GM23248 (cell line): ENCODE measurements at regions not wholly inside any gene's neighbourhood (a gene's known extent, or its start where the extent isn't known, plus 50 kb on each side); places are given as distances from the start of the nearest gene placed in this dataset.

Source experiments
- DNase-seq: peaks from one replicate; pipeline ENCODE4 v3.0.0-alpha.2; 2015
- H2AFZ ChIP-seq: fragments of 200-600 bp; sonication (generic); 2 replicates; pipeline ENCODE4 v1.6.1; 2016; ENCODE audit warnings: antibody characterized with exemption
- H3F3A ChIP-seq: fragments of 200-600 bp; sonication (generic); 2 replicates; pipeline ENCODE4 v1.6.1; 2016; ENCODE audit warnings: mild to moderate bottlenecking, antibody characterized with exemption, mixed run types; ENCODE audit not compliant: insufficient read depth
- H3K27ac ChIP-seq: fragments of 200-600 bp; sonication (generic); 2 replicates; pipeline ENCODE4 v1.5.1; 2016; ENCODE audit warnings: mild to moderate bottlenecking
- H3K27me3 ChIP-seq: fragments of 200-600 bp; sonication (generic); replicated peaks from 2 replicates; pipeline ENCODE4 v1.6.1; 2016; ENCODE audit warnings: mild to moderate bottlenecking; ENCODE audit not compliant: insufficient read depth
- H3K36me3 ChIP-seq: fragments of 200-600 bp; sonication (generic); 2 replicates; pipeline ENCODE4 v1.6.1; 2016; ENCODE audit warnings: low read depth, mild to moderate bottlenecking
- H3K4me1 ChIP-seq: fragments of 200-600 bp; sonication (generic); 2 replicates; pipeline ENCODE4 v1.6.1; 2016; ENCODE audit warnings: mild to moderate bottlenecking; ENCODE audit not compliant: insufficient read depth
- H3K4me2 ChIP-seq: fragments of 200-600 bp; sonication (generic); one replicate; pipeline ENCODE4 v1.6.1; 2016; ENCODE audit warnings: mild to moderate bottlenecking; ENCODE audit not compliant: unreplicated experiment
- H3K4me3 ChIP-seq: fragments of 200-600 bp; sonication (generic); 2 replicates; pipeline ENCODE4 v1.5.1; 2016; ENCODE audit warnings: mild to moderate bottlenecking
- H3K79me2 ChIP-seq: fragments of 200-600 bp; sonication (generic); 2 replicates; pipeline ENCODE4 v1.6.1; 2016; ENCODE audit warnings: mild to moderate bottlenecking; ENCODE audit not compliant: insufficient read depth
- H3K9ac ChIP-seq: fragments of 200-600 bp; sonication (generic); 2 replicates; pipeline ENCODE4 v1.6.1; 2016; ENCODE audit warnings: mild to moderate bottlenecking
- H3K9me2 ChIP-seq: fragments of 200-600 bp; sonication (generic); 2 replicates; pipeline ENCODE4 v1.6.1; 2016; ENCODE audit warnings: mixed run types, mild to moderate bottlenecking, moderate library complexity; ENCODE audit not compliant: insufficient read depth
- H3K9me3 ChIP-seq: fragments of 200-600 bp; sonication (generic); one replicate; pipeline ENCODE4 v1.6.1; 2017; ENCODE audit warnings: low read depth
- H4K20me1 ChIP-seq: fragments of 200-600 bp; sonication (generic); 2 replicates; pipeline ENCODE4 v1.6.0; 2016; ENCODE audit not compliant: insufficient read depth
- EZH2 ChIP-seq: fragments of 200-600 bp; sonication (generic); IDR thresholded peaks from 2 replicates; pipeline ENCODE4 v1.6.1; 2018; ENCODE audit warnings: antibody characterized with exemption, mild to moderate bottlenecking; ENCODE audit not compliant: insufficient read depth, poor library complexity, severe bottlenecking
- EZH2phosphoT487 ChIP-seq: fragments of 200-600 bp; sonication (generic); IDR thresholded peaks from 2 replicates; pipeline ENCODE4 v1.6.1; 2018; ENCODE audit warnings: antibody characterized with exemption, moderate library complexity, mild to moderate bottlenecking, low read depth; ENCODE audit not compliant: insufficient read depth
- WGBS, 2 experiments: methylation state at CpG; one replicate each; pipeline ENCODE4 v1.1.6; 2015 to 2017; ENCODE audit warnings: low lambda C conversion rate in 2 of 2, low coverage in 1 of 2; ENCODE audit errors: missing lambda C conversion rate in 2 of 2; 5-methylcytosine and 5-hydroxymethylcytosine counted together
- in situ Hi-C: fragments of 300-500 bp; cut with MboI; formaldehyde crosslinking; loops from 2 replicates; pipeline ENCODE4 v1.15.0; 2020

- in situ Hi-C loops = no loop called here
- no peaks in the 10 kb centered on the region for H3K36me3 ChIP-seq
- WGBS, 2 experiments = 9 to 23% methylated on average over 1 of the region's 1 CpG
Measured at GRCh38 chrX:19270727-19271126, 73.0 kb upstream of the PDHA1 start.

GRCh38 chrX:19272452-19272851 lies 71.3 kb upstream of the PDHA1 start:
- in situ Hi-C loops = no loop called here
- Histone ChIP-seq H3K4me1 (no peaks in the 10 kb centered on the region), H3K9me2 (no peaks in the 10 kb centered on the region), H3K36me3 (no peaks in the 10 kb centered on the region), H3K4me2 (no peak overlapping the region), H3K9ac (no peak overlapping the region), H2AFZ (no peak overlapping the region), H3K9me3 (no peaks in the 10 kb centered on the region), H3K27me3 (no peaks in the 10 kb centered on the region), H3K79me2 (no peaks in the 10 kb centered on the region), H3K27ac (no peak overlapping the region), H3F3A (no peaks in the 10 kb centered on the region), H3K4me3 (no peak overlapping the region), H4K20me1 (no peaks in the 10 kb centered on the region)
- peak; percentile 6 for DNase-seq
- TF ChIP-seq EZH2 (no peak), EZH2phosphoT487 (no peak)
- 29 to 35% methylated on average over 2 of the region's 2 CpGs for WGBS, 2 experiments

More at GRCh38 chrX:19270727-19271126, 73.0 kb upstream of the PDHA1 start:
- no peak overlapping the region for H3K9ac ChIP-seq
- H3K4me1 ChIP-seq = no peaks in the 10 kb centered on the region
- no peaks in the 10 kb centered on the region for H3K27me3 ChIP-seq
- no peaks in the 10 kb centered on the region for H3K79me2 ChIP-seq
- TF ChIP-seq EZH2 (no peak), EZH2phosphoT487 (no peak)
- H4K20me1 ChIP-seq = no peaks in the 10 kb centered on the region
- H3K27ac ChIP-seq = no peak overlapping the region
- H3K9me2 ChIP-seq = no peaks in the 10 kb centered on the region
- H3F3A ChIP-seq = no peaks in the 10 kb centered on the region
- H3K4me2 ChIP-seq = no peak overlapping the region
- no peak overlapping the region for H3K4me3 ChIP-seq
- H3K9me3 ChIP-seq = no peaks in the 10 kb centered on the region
- H2AFZ ChIP-seq = no peak overlapping the region
- DNase-seq = no peak

GRCh38 chrX:19280636-19281035 lies 63.1 kb upstream of the PDHA1 start:
- Histone ChIP-seq H3K4me1 (no peaks in the 10 kb centered on the region), H3K4me3 (no peak overlapping the region), H3K9me2 (no peaks in the 10 kb centered on the region), H2AFZ (no peak overlapping the region), H3K27me3 (no peaks in the 10 kb centered on the region), H3K9ac (no peak overlapping the region), H3K4me2 (no peak overlapping the region), H3K9me3 (no peaks in the 10 kb centered on the region), H3K27ac (no peak overlapping the region), H3K79me2 (no peaks in the 10 kb centered on the region), H4K20me1 (no peaks in the 10 kb centered on the region), H3F3A (no peaks in the 10 kb centered on the region), H3K36me3 (no peaks in the 10 kb centered on the region)
- no peak for DNase-seq
- 82 to 94% methylated on average over 1 of the region's 1 CpG for WGBS, 2 experiments
- in situ Hi-C loops = no loop called here
- no peak for TF ChIP-seq EZH2phosphoT487
- no peak for TF ChIP-seq EZH2

- H3K27me3 ChIP-seq = no peaks in the 10 kb centered on the region
- no peak overlapping the region for H3K4me2 ChIP-seq
- H3K9ac ChIP-seq = no peak overlapping the region
- H3K27ac ChIP-seq = no peak overlapping the region
- no peak overlapping the region for H2AFZ ChIP-seq
- WGBS, 2 experiments = 29 to 33% methylated on average over 1 of the region's 1 CpG
- no peaks in the 10 kb centered on the region for H3K9me2 ChIP-seq
- no peaks in the 10 kb centered on the region for H3K79me2 ChIP-seq
- no peak overlapping the region for H3K4me3 ChIP-seq
- H3K9me3 ChIP-seq = no peaks in the 10 kb centered on the region
- TF ChIP-seq EZH2phosphoT487 = no peak
- TF ChIP-seq EZH2 = no peak
- no peak for DNase-seq
- no peaks in the 10 kb centered on the region for H4K20me1 ChIP-seq
- in situ Hi-C loops = no loop called here
- no peaks in the 10 kb centered on the region for H3K36me3 ChIP-seq
- H3K4me1 ChIP-seq = no peaks in the 10 kb centered on the region
- no peaks in the 10 kb centered on the region for H3F3A ChIP-seq
Measured at GRCh38 chrX:19281256-19281655, 62.5 kb upstream of the PDHA1 start.

- Histone ChIP-seq H3K4me3 (no peak overlapping the region), H3K9ac (no peak overlapping the region), H3K36me3 (no peaks in the 10 kb centered on the region), H2AFZ (no peak overlapping the region), H3F3A (no peaks in the 10 kb centered on the region), H3K27ac (no peak overlapping the region), H3K27me3 (no peaks in the 10 kb centered on the region), H4K20me1 (no peaks in the 10 kb centered on the region), H3K4me2 (no peak overlapping the region), H3K9me3 (no peaks in the 10 kb centered on the region), H3K79me2 (no peaks in the 10 kb centered on the region), H3K9me2 (no peaks in the 10 kb centered on the region), H3K4me1 (no peaks in the 10 kb centered on the region)
- TF ChIP-seq EZH2phosphoT487 (no peak), EZH2 (no peak)
- WGBS, 2 experiments = 60 to 69% methylated on average over 6 of the region's 6 CpGs
- in situ Hi-C loops = no loop called here
- no peak for DNase-seq
Measured at GRCh38 chrX:19283597-19284339, 60.0 kb upstream of the PDHA1 start.
